ENCODE measurements at regions not wholly inside any gene's neighbourhood (a gene's known extent, or its start where the extent isn't known, plus 50 kb on each side); places are given as distances from the start of the nearest gene placed in this dataset.
"Not testable (repeated sequence)": the region's sequence is repeated elsewhere in the genome, so short reads cannot be mapped to it uniquely, and the experiment has no call there.

DNA sequence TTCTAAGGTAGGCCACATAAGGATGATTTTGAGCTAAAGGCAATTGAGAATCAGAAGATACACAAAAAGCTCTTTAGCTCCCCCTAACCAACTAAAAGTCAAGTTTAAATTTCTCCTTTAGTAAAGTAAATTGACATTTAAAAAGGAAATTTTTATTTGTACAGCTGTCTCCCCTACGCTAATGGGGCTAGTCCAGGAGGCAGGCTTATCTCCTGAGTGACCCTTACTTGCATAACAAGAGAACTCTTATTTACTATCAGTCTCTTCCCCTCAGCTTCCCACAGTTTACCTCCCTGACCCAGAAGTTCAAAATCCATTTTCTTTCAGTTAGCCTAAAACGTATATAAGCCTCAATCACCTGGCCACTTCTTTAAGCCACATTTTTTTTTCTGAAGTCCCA, 1002.8 kb upstream of the NRXN1 start:
- no peaks in the 10 kb centered on the region for H3K9me3 Mint-ChIP-seq
- H3K27me3 Mint-ChIP-seq: no peaks in the 10 kb centered on the region
- no peaks in the 10 kb centered on the region for H3K4me1 Mint-ChIP-seq
- no peak for DNase-seq
- no peak for ATAC-seq
- no peak overlapping the region for H3K4me3 Mint-ChIP-seq
- H3K27ac Mint-ChIP-seq: no peak overlapping the region

DNA sequence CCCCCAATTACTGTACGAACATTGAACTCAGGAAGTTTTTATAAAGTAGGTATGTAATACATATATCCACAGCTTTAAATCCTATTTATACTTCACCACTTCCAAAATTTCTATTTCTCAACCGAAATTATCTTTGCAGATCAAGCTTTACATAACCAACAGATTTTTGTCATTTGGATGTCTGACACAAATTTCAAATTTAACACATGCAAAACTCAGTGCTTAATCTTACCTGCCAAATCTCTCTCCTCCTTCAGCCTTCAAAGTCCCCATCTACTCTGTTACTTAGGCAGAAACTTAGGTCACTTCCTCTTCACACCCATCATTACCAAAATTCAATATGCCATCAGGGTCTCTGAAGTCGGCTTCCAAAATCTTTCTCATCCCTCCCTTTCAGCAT, 990.1 kb upstream of the NRXN1 start:
- ATAC-seq (no peak), DNase-seq (no peak)
- Mint-ChIP-seq H3K9me3 (peaks cover 32 to 56% of the 10 kb centered on the region in 2 donors), H3K27ac (no peak overlapping the region), H3K4me3 (no peak overlapping the region), H3K27me3 (no peaks in the 10 kb centered on the region), H3K4me1 (no peaks in the 10 kb centered on the region)

DNA sequence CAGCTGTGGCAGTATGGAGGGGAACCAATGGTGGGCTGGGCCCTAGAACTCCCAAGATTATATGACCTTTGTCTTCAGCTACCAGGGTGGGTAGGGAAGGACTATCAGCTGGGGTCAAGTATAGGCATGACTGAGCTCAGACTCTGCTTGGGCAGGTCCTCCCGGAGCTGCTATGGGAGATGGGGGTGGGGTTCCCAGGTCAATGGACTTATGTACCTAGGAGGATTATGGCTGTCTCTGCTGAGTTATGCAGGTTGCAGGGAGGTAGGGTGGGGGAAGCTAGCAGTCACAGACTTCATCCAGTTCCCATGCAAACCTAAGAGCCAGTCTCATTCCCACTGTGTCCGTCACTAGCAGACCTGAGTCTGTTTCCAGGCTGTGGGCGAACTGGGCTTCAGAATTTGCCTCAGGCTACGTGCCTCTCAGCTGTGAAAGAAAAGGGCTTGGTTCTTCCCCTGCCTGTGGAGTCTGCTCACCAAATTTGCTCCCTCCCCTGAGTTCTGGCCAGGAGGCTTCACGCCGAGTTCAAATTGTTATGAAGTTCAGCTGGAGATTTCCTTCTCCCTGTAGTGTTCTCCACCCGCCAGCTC, 985.8 kb upstream of the NRXN1 start:
- H3K9me3 Mint-ChIP-seq: peaks cover 20 to 54% of the 10 kb centered on the region in 2 donors

DNA sequence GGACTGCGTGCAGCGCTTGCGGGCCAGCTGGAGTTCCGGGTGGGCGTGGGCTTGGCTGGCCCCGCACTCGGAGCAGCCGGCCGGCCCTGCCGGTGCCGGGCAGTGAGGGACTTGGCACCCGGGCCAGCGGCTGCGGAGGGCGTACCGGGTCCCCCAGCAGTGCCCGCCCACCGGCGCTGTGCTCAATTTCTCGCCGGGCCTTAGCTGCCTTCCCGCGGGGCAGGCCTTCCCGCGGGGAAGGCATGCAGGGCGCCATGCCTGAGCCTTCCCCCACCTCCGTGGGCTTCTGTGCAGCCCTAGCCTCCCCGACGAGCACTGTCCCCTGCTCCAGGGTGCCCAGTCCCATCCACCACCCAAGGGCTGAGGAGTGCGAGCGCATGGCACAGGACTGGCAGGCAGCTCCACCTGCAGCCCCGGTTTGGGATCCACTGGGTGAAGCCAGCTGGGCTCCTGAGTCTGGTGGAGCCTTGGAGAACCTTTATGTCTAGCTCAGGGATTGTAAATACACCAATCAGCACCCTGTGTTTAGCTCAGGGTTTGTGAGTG, 975.0 kb upstream of the NRXN1 start:
- not testable (repeated sequence) for H3K27me3 Mint-ChIP-seq, H3K27ac Mint-ChIP-seq, ATAC-seq, H3K4me1 Mint-ChIP-seq, H3K4me3 Mint-ChIP-seq, DNase-seq
- peaks cover 1 to 18% of the 10 kb centered on the region in 2 donors for H3K9me3 Mint-ChIP-seq

More for the DNA sequence above, 985.8 kb upstream of the NRXN1 start:
- ATAC-seq (no peak), DNase-seq (no peak)
- H3K27me3 Mint-ChIP-seq: no peaks in the 10 kb centered on the region
- no peak overlapping the region for H3K27ac Mint-ChIP-seq
- H3K4me3 Mint-ChIP-seq: no peak overlapping the region
- H3K4me1 Mint-ChIP-seq: no peaks in the 10 kb centered on the region

DNA sequence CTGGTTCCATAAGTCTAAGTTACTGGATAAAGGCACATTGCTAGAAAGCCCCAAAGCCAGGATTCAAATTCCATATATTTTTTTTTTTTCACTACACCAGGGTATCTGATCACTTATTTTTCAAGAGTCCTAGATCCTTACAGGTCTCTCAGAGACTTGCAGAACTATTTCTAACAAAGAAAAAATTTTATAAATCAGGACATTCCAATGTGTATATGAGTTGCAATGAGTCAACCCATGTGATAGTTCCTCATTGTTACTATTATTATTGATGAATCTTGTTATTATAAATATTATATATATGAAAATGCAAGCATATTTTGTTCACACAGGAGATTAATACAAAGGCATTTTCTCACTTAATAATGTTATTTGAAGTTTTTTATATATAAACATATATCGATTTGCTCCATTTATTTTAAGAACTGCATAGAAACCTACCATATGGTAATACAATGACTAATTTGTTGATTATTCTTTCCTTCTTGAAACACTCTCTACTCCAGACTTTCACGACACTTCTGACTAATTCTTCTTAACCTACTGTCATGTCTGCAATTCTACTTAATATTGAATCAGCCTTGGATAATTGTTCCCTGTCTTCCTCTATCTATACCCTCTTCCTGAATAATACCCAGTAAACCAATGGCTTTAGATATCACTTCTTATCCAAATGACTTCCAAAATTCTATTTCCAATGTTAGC, 968.4 kb upstream of the NRXN1 start:
- H3K4me1 Mint-ChIP-seq: no peaks in the 10 kb centered on the region
- DNase-seq (no peak), ATAC-seq (no peak)
- no peaks in the 10 kb centered on the region for H3K27me3 Mint-ChIP-seq
- H3K9me3 Mint-ChIP-seq: peaks cover 0 to 8% of the 10 kb centered on the region in 2 donors
- H3K4me3 Mint-ChIP-seq: no peak overlapping the region
- H3K27ac Mint-ChIP-seq: no peak overlapping the region

DNA sequence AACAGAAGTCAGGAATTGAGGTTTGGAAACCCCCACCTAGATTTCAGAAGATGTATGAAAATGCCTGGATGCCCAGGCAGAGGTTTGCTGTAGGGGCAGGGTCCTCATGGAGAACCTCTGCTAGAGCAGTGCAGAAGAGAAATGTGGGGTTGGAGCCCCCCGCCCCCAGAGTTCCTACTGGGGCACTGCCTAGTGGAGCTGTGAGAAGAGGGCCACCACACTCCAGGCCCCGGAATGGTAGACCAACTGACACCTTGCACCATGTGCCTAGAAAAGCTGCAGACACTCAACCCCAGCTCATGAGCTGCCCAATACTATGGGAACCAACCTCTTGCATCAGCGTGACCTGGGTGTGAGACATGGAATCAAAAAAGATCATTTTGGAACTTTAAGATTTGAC, 967.0 kb upstream of the NRXN1 start:
- no peak overlapping the region for H3K27ac Mint-ChIP-seq
- H3K27me3 Mint-ChIP-seq: no peaks in the 10 kb centered on the region
- DNase-seq (no peak), ATAC-seq (no peak)
- peaks cover 0 to 15% of the 10 kb centered on the region in 2 donors for H3K9me3 Mint-ChIP-seq
- no peaks in the 10 kb centered on the region for H3K4me1 Mint-ChIP-seq
- no peak overlapping the region for H3K4me3 Mint-ChIP-seq

DNA sequence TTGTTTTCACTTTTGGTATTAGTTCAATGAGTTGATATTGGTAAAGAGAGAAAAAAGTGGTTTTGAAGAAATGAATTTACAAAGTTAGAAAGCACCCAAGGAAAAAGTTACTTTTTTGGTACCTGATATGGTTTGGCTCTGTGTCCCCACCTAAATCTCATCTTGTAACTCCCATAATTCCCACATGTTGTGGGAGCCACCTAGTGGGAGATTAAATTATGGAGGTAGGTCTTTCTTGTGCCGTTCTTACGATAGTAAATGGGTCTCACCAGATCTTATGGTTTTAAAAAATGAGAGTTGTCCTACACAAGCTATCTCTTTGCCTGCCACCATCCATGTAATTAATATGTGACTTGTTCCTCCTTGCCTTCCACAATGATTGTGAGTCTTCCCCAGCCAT, 965.6 kb upstream of the NRXN1 start:
- no peak overlapping the region for H3K27ac Mint-ChIP-seq
- peaks cover 0 to 19% of the 10 kb centered on the region in 2 donors for H3K9me3 Mint-ChIP-seq
- DNase-seq (no peak), ATAC-seq (no peak)
- H3K27me3 Mint-ChIP-seq: no peaks in the 10 kb centered on the region
- H3K4me1 Mint-ChIP-seq: no peaks in the 10 kb centered on the region
- no peak overlapping the region for H3K4me3 Mint-ChIP-seq

DNA sequence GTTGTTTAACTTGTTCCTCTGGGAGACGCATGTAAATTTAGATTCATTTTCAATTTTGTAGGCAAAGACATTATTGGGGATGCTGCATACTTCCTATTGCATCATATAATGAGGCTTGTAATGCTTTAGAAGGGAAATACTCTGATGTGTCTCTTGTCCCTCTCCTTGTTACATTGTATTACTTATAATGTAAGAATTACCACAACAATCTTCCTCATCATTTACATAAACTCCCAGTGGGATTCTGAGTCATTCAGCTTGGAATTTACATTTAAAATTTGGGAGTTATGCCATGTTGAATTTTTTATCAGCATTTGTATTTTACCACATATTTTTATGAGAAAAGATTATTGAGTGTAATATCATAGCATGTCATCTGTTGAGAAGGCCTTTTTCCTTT, 963.4 kb upstream of the NRXN1 start:
- no peaks in the 10 kb centered on the region for H3K4me1 Mint-ChIP-seq
- H3K9me3 Mint-ChIP-seq: peaks cover 0 to 11% of the 10 kb centered on the region in 2 donors
- H3K27me3 Mint-ChIP-seq: no peaks in the 10 kb centered on the region
- no peak overlapping the region for H3K4me3 Mint-ChIP-seq
- ATAC-seq (no peak), DNase-seq (no peak)
- no peak overlapping the region for H3K27ac Mint-ChIP-seq

DNA sequence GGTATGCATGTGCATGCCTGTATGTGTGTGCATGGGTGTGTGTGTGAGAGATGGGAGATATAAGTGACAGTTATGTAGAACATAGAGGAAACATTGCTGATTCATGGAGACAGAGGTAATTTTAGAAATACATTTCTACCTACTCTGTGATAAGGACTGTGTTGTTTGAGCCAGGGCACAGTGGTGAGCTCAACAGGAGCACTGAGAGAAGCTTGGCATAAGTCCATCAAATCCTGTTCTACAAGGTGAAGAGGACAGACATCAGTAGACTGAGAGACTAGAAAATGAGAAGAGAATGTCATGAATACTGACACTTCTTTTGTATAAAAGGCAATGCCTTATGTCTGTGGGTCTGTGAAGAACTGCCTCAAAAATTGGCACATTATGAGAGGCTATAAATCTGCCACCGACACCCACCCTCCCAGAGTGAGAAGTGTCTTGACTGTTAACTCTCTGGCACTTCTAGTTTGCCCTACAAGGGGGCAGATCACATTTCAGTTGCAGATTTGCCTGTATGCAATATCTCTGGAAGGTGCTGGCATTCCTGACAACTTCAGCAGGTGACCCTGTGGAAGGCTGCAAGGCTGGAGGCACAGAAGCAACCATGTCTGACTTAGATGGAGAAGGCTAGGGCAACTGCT, 962.3 kb upstream of the NRXN1 start:
- DNase-seq: no peak
- ATAC-seq: no peak
- Mint-ChIP-seq H3K9me3 (peaks cover 0 to 11% of the 10 kb centered on the region in 2 donors), H3K4me3 (no peak overlapping the region), H3K27me3 (no peaks in the 10 kb centered on the region), H3K4me1 (no peaks in the 10 kb centered on the region), H3K27ac (no peak overlapping the region)

DNA sequence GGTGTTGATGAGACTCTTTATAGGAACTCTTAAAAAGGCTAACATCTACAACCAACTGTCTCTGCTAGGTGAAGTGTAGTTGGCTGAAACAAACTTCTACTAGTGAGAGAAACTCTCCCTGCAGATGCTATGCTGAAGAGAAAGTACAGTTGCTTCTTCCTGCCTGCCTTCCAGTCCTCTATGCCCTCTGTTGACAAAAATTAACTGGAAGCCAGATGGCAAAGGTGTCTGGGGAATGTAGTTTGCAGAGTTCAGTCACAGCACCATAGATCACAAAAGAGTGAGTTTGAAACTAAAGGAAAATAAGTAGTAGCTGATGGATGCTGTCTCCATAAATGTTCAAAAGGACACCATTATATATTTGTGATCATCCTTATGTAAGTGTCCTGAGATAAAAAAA, 958.8 kb upstream of the NRXN1 start:
- peaks cover 0 to 11% of the 10 kb centered on the region in 2 donors for H3K9me3 Mint-ChIP-seq
- no peak for ATAC-seq
- no peak for DNase-seq
- H3K27me3 Mint-ChIP-seq: no peaks in the 10 kb centered on the region
- no peak overlapping the region for H3K4me3 Mint-ChIP-seq
- H3K27ac Mint-ChIP-seq: no peak overlapping the region
- H3K4me1 Mint-ChIP-seq: no peaks in the 10 kb centered on the region

DNA sequence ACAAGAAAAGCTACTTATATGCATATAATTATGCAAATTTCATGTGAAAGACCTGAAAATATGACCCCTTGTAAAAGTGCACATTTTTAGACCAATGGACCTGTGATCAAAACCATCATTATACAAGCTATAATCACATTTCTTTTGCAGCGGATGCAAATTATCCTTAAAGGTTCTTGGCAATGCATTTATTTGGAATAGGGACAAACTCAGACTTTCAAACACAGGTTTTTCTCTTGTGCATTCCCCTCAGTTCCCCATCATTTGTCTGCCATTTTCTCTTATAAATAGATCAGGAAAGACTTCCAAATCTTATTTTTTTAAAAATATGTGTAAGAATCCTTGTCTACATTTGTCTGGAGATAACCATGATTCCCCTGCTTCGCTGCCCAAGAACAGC, 954.2 kb upstream of the NRXN1 start:
- H3K4me1 Mint-ChIP-seq: no peaks in the 10 kb centered on the region
- no peak for ATAC-seq
- no peak for DNase-seq
- H3K9me3 Mint-ChIP-seq: peaks cover 0 to 4% of the 10 kb centered on the region in 2 donors
- H3K27me3 Mint-ChIP-seq: no peaks in the 10 kb centered on the region
- no peak overlapping the region for H3K27ac Mint-ChIP-seq
- H3K4me3 Mint-ChIP-seq: no peak overlapping the region

DNA sequence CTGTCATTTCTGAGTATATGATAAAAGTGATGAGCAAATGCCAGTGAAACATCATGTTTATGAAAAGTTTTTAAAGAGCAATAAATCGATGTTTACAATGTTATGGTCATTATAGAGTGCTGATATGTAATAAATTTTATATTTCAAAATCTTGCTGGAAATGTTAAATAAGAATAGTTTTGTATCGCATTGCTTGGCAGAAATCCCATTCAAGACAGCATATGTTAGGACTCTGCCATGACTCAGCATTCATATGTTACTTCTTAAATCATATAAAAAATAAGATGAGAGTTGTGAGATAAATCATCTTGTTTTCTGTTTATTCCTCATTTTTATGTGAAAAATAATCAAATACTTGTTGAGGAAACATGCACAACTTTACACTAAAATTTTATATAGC, 949.9 kb upstream of the NRXN1 start:
- Mint-ChIP-seq H3K9me3 (peaks cover 8 to 11% of the 10 kb centered on the region in 2 donors), H3K4me1 (no peaks in the 10 kb centered on the region), H3K27me3 (no peaks in the 10 kb centered on the region), H3K27ac (no peak overlapping the region), H3K4me3 (no peak overlapping the region)
- no peak for ATAC-seq
- DNase-seq: no peak

DNA sequence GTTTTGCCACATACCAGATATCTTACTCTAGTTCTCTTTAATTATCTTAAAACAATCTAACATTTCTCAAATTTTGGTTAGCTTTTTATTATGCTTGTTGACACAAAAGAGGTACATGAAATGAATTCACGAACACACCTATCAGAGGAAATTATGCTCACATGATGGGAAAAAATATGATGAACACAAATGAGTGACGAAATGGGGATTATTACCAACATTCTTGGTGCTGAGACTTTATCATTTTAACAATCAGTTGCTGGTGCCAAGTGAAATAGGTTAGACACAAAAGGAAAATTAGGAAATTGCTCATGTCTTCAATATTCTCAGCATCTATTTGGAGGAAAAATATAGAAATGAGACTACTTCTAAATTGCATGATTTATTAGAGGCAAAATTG, 944.7 kb upstream of the NRXN1 start:
- H3K9me3 Mint-ChIP-seq: peaks cover 6 to 18% of the 10 kb centered on the region in 2 donors
- ATAC-seq (no peak), DNase-seq (no peak)
- no peaks in the 10 kb centered on the region for H3K27me3 Mint-ChIP-seq
- H3K4me1 Mint-ChIP-seq: no peaks in the 10 kb centered on the region
- H3K4me3 Mint-ChIP-seq: no peak overlapping the region
- no peak overlapping the region for H3K27ac Mint-ChIP-seq

DNA sequence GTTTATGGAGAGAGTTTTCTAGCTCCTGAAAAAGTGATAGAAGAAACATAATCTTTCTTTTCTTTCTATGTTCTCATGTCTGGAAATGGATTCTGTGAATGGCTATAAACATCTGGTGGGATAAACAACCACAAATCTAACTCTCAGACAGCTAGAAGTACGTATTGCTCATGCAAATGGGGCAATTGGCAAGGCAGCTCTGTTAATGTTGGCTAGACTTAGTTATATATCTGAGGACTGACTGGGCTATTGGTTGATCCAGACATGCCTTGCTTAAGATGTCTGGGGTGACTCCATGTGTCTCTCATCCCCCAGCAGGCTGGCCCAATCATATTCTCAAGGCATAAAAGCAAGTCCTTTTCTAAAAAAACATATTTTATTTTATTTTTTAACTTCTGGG, 939.2 kb upstream of the NRXN1 start:
- Mint-ChIP-seq H3K27me3 (no peaks in the 10 kb centered on the region), H3K27ac (no peak overlapping the region), H3K9me3 (peaks cover 5 to 10% of the 10 kb centered on the region in 2 donors), H3K4me3 (no peak overlapping the region), H3K4me1 (no peaks in the 10 kb centered on the region)
- DNase-seq: no peak
- ATAC-seq: no peak

DNA sequence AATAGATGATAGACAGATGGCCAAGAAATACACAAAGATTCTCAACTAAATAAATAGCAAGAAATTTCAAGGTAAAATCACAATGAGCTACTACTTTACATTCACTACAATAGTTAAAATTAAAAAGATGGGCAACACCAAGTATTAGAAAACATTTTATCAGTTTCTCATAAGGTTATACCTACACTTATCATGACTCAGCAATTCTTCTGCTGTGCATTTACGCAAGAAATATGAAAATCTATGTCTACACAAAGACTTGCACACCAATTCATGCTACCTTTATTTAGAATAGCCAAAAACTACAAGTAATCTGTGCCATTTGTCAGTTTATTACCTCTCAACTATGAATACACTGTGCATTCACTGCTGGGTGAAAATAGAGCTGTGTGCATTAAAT, 937.4 kb upstream of the NRXN1 start:
- H3K4me3 Mint-ChIP-seq: no peak overlapping the region
- no peaks in the 10 kb centered on the region for H3K27me3 Mint-ChIP-seq
- ATAC-seq (no peak), DNase-seq (no peak)
- H3K4me1 Mint-ChIP-seq: no peaks in the 10 kb centered on the region
- H3K9me3 Mint-ChIP-seq: peaks cover 5 to 10% of the 10 kb centered on the region in 2 donors
- H3K27ac Mint-ChIP-seq: no peak overlapping the region

DNA sequence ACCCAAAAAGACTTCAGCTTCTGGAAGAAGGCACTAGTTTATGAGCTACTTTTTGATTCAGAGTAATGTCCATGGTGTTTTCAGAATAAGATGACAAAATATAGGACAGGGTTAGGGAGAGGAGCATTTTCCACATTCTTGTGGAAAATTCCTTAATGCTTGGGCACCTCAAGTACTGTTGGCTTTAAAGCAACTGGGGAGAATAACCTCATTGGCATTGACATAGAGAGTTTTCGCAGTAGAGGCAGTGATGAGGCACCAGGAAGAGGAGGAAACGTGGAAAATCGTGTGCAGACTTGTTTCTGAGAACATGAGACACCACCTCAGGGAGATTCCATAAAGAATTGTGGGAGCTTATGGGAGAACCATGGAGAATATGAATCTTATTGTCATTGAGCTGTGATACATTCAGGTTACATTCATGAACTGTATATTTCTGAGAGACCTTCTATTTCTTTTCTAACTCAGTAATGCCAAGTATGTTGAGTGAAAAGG, 929.0 kb upstream of the NRXN1 start:
- Mint-ChIP-seq H3K9me3 (peaks cover 6 to 11% of the 10 kb centered on the region in 2 donors), H3K27me3 (no peaks in the 10 kb centered on the region), H3K4me3 (no peak overlapping the region), H3K27ac (no peak overlapping the region), H3K4me1 (no peaks in the 10 kb centered on the region)
- ATAC-seq (no peak), DNase-seq (no peak)

Data from stimulated activated naive CD8-positive, alpha-beta T cell treated with anti-CD3 and anti-CD28 coated beads, Interleukin-15, amount 100 ng/mL, for 72 hours (primary cell).